ENCODE measurements at regions not wholly inside any gene's neighbourhood (a gene's known extent, or its start where the extent isn't known, plus 50 kb on each side); places are given as distances from the start of the nearest gene placed in this dataset.
"Not testable (repeated sequence)": the region's sequence is repeated elsewhere in the genome, so short reads cannot be mapped to it uniquely, and the experiment has no call there.

GRCh38 chr11:25758145-25758661 is 573.7 kb upstream of the ANO3 start:
- no peak for DNase-seq (ENCODE audit: low read depth)

DNA sequence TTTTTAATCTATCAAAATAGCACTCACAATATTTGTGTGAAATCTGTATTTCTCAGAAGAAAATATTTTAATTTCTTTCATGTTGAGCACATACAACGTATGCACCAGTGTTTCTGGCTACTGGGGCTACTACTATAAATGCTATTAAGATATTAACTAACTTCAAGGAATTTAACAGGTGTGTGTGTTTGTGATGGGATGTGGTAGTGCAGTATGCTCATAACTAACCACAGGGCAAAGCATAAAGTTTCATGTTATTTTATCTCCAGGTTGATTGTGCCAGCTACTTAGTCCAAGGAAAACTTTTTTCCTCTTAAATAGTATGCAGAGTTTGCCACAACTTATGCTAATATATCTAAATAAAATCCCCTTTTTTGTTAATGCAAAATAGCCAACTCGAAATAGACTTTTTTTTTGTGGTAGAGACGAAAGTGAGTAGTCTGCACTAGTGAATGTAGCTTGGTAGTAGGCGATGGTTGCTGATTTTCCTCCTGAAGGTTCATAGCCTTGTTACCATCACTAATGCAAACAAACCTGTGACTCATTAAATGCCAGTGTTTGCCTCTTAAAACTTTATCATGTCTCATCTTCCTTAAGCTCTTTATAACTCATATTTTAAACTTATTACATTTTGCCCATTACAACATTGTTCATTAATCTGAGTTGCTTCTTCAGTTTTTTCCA is 565.5 kb upstream of the ANO3 start:
- no peak for DNase-seq (ENCODE audit: low read depth)

- no peak for DNase-seq (ENCODE audit: low read depth)
These were observed 562.6 kb upstream of the ANO3 start for GRCh38 chr11:25769287-25769686.

- no peak for DNase-seq (ENCODE audit: low read depth)
These were observed 560.3 kb upstream of the ANO3 start for GRCh38 chr11:25771605-25772004.

DNA sequence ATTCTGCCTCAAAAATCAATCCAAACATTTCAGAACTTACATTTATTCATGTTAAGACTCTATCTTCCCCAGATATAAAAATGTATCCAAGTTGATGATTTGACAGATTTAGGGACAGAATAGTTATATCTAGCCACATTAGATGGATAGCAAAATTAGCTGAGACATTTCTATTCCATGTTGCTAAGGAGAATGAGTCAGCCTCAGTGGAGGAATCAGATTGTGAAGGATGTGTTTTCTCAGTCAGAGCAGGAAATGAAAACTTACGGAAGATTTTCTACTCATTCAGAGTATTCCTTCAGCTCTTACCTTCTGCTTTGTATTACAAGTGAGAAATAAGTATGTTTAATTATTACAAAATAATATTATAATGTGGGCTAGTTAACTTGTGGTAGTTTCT is 556.3 kb upstream of the ANO3 start:
- DNase-seq (ENCODE audit: low read depth), result no peak

GRCh38 chr11:25776238-25776637 is 555.7 kb upstream of the ANO3 start:
- DNase-seq (ENCODE audit: low read depth), result no peak

DNA sequence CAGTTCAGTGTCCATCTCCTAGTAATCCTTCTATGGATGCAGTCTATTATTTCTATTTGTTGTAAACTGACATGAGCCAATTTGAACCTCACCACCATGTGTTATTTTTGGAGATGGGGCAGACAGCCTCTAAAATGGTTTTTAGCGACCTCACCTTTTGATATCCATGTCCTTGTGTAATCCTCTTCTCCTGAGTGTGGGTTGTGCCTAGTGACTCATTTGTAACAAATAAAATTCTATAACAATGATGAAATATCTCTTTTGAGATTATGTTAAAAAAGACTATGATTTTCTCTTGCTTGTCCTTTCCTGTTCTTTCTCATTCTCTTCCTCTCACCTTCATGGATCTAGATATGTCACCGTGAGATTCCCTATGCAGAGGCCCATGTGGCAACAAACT is 554.6 kb upstream of the ANO3 start:
- no peak for DNase-seq (ENCODE audit: low read depth)

DNA sequence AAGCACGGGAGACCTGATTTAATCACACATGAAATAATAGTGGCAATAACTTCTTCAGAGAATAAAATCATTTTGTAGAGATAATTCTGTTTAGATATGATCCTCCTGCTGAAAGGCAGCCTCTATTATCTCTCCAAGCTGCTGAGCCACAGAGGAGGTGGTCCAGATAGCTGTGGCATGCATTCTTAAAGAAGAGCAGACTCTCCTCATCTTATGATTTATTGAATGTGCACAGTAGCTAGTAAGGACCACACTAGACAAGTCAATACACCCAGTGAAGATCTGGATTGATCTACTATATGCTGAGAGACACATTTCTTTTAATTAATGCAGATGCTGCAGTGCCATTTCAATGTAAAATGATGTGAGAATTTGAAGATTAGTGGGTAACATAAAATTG is 552.9 kb upstream of the ANO3 start:
- no peak for DNase-seq (ENCODE audit: low read depth)

DNA sequence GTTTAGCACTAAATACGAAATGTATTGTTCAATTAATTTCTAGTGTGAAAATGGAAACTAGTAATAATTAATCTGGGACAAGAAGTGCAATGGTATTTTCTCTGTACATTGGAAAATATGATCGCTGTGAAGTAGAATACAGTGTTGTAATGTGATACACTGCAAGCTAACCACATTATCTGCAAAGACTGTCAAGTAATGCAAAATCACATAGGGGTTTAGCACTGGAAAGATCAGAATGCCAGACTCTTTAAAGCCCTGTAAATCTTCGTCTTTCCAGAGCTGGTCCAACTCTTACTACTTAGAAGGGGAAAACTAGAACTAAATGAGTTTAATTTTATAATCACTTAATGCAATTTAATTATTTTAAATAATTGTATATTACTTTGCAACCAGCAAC is 544.5 kb upstream of the ANO3 start:
- no peak for DNase-seq (ENCODE audit: low read depth)

- DNase-seq (ENCODE audit: low read depth), result no peak
These were observed 541.5 kb upstream of the ANO3 start for GRCh38 chr11:25790396-25790795.

DNA sequence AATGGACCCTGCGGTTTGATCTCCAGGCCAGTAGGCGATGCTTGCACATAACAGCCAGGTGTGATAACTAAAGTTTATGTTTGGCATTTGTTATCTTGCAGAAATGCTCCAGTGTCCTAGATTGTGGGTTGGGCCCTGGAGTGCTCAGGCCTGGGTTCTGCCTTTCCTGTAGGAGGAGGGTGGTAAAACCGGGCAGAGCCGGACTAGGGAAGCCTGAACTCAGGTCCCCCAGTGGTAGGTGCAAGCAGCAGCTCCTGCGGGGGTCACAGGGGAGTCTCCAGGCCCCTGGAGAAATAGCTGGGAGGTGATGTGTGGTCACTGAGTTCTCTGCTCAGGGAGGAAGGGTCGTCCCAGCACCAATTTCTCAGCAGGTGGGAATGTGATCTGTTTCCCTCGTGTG is 538.3 kb upstream of the ANO3 start:
- DNase-seq (ENCODE audit: low read depth), result no peak

- DNase-seq (ENCODE audit: low read depth), result no peak
These were observed 537.1 kb upstream of the ANO3 start for GRCh38 chr11:25794804-25795203.

- no peak for DNase-seq (ENCODE audit: low read depth)
These were observed 515.5 kb upstream of the ANO3 start for GRCh38 chr11:25816411-25816810.

GRCh38 chr11:25824688-25825087 is 507.2 kb upstream of the ANO3 start:
- no peak for DNase-seq (ENCODE audit: low read depth)

- not testable (repeated sequence) for DNase-seq (ENCODE audit: low read depth)
These were observed 500.4 kb upstream of the ANO3 start for GRCh38 chr11:25831485-25831884.

DNA sequence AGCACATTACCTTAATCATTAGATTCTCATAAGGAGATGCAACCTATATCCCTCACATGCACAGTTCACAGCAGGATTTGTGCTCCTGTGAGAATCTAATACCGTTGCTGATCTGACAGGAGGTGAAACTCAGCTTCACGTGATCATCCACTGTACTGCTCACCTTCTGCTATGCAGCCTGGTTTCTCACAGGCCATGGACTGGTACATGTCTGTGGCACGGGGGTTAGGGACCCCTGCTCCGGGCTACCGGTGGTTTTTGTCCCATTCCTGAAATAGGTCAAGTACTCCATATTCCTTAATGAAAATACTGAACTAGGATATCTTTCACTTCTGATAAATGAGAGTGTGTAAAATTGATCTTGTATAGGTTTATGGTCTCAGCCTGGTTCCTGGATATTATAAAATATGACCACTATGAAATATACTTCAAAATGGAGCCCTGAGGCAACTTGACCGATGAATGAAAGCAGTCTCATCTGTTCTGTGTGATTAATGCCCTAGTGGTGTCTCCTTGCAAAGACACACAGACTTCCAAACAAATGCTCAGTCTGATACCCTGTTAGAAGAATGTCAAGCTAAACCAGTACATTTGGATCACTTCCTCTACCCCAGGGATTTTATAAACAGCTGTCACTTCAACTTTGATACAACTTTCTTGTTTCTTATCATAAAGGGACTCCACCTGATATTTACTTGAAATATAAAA is 492.9 kb upstream of the ANO3 start:
- DNase-seq (ENCODE audit: low read depth), result no peak

- no peak for DNase-seq (ENCODE audit: low read depth)
These were observed 487.1 kb upstream of the ANO3 start for GRCh38 chr11:25844811-25845210.

DNA sequence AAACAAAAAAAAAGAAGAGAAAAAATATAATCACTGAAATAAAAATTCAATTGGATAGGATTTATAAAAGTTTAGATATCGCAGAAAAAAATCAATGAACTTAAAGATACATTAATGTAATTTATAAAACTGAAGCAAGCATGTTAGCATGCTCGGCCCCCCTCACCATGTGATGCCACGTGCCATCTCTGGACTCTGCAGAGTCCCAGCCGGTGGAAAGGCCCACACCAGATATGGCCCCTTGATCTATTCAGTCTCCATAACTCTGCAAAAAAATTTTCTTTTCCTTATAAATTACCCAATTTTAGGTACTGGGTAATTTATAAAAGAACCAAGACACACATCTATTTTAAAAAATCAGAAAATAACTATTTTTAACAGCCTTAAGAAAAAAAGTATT is 476.0 kb upstream of the ANO3 start:
- DNase-seq (ENCODE audit: low read depth), result no peak

- no peak for DNase-seq (ENCODE audit: low read depth)
These were observed 472.2 kb upstream of the ANO3 start for GRCh38 chr11:25859776-25860175.

GRCh38 chr11:25860677-25861450 is 471.1 kb upstream of the ANO3 start:
- DNase-seq (ENCODE audit: low read depth), result no peak

DNA sequence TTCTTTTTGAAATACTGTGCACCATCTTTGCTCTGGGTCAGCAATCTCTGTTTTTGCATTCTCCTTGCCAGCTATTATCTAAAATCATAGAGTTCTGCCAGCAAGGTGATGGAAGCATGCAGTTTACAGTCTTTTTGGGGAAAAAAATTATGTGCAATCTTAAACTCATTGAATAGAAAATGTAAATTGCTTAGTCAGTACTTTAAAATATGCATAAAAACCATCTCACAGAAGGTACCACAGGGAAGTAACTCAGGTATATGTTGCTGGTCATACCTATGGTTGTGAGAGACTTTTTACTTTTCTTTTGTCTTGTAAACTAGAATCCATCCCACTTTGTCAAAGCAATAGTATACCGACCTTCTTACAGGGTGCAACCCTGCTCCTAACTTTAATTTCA is 469.8 kb upstream of the ANO3 start:
- DNase-seq (ENCODE audit: low read depth), result no peak

DNA sequence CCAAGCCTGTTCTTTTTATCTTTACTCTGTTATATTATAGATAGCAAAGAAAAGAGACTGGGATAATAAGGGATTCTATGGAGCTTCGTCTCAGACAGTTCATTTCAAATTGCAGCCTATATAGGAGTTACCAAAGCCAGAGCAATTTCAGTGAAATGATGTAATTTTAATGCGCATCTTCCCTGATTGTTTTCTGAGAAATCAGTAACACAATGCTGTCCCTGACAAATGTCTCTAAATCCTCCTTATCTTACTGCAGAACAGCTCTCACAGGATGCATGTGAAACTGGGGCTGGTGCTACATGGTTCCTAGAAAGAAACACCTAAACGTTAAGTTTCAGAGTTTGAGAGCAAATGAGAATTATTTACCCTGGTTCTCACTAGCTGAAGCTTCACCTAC is 467.9 kb upstream of the ANO3 start:
- no peak for DNase-seq (ENCODE audit: low read depth)

DNA sequence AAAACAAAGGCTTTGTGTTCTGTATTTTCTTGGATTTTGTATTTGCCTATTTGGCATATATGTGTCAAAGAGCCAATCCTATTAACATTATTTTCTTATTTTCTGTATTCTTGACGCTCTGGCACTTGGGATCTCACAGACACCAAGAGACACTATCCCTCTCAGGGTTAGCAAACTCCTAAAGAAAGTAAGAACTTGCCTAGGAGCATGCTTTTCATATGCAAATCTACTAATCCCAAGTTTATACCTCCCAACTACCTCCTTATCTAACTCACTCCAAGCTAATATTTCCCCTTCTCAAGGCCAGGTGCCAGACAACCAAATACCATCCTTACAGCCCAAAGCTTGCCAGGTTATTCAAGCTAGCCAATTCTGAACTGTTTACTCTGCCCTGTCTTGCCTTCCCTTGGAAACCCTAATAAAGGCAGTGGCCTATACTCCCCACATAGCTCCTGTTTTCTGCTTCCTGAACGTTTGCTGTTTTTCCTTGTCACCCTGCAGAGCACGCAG is 455.4 kb upstream of the ANO3 start:
- DNase-seq (ENCODE audit: low read depth), result no peak

Measured in T follicular helper cell (primary cell).